Right ventricle myocardium superior (tissue), 1 donor: ENCODE measurements at regions not wholly inside any gene's neighbourhood (a gene's known extent, or its start where the extent isn't known, plus 50 kb on each side); places are given as distances from the start of the nearest gene placed in this dataset.
"Not testable (repeated sequence)": the region's sequence is repeated elsewhere in the genome, so short reads cannot be mapped to it uniquely, and the experiment has no call there.

Experiments used
- ATAC-seq: fragments of 200-7000 bp; cut with Tn5 transposase; one replicate; pipeline ENCODE4 v1.9.1; 2020; ENCODE audit warnings: mild to moderate bottlenecking; ENCODE audit not compliant: poor library complexity
- DNase-seq: peaks from one replicate; pipeline ENCODE4 v3.0.0-alpha.2; 2020
- intact Hi-C: fragments of 100-400 bp; cut with DNase I; formaldehyde crosslinking; loops from one replicate; pipeline ENCODE4 v1.11.2; 2022
- donor health status: DM: no; HTN: yes; CAD: no; lungs with severe emphysema.

DNA sequence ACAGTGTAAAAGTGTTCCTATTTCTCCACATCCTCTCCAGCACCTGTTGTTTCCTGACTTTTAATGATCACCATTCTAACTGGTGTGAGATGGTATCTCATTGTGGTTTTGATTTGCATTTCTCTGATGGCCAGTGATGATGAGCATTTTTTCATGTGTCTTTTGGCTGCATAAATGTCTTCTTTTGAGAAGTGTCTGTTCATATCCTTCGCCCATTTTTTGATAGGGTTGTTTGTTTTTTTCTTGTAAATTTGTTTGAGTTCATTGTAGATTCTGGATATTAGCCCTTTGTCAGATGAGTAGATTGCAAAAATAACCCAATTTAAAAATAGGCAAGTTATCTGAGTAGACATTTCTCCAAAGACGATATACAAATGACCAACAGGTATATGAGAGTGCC lies 120.2 kb upstream of the ID2 start:
- intact Hi-C loops, ATAC-seq, DNase-seq: not testable (repeated sequence)

DNA sequence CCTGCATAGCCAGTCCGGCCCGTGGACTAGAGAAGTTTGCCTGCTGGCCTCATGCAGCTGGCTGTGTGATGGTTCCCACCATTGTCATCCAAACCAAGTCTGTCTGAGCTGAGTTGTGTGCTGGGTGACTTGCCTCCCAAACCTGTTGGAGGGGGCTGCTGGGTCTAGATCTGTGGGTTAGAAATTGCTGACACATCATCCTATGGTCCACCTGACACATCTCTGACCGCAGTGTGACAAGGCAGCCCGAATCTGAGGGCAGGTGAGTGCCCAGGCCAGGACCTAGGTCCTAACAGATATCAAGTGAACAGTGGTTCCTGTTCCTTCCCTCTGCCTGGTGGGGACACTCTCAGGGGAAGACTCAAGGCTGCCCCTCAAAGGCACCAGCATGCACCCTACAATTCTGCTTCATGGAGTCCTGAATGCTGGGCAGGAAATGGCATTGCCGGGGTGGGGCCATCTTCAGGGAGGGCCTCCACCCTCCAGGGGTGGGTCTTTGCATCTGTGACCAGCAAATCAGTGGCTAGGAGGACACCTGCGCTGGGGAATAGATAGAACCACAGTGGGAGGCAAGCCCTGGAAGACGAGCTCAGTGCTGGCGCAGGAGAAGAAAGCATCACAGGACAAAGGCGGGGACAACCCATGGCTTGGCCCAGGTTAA lies 117.9 kb upstream of the ID2 start:
- ATAC-seq (no peak), DNase-seq (no peak)
- intact Hi-C loops: no loop called here

DNA sequence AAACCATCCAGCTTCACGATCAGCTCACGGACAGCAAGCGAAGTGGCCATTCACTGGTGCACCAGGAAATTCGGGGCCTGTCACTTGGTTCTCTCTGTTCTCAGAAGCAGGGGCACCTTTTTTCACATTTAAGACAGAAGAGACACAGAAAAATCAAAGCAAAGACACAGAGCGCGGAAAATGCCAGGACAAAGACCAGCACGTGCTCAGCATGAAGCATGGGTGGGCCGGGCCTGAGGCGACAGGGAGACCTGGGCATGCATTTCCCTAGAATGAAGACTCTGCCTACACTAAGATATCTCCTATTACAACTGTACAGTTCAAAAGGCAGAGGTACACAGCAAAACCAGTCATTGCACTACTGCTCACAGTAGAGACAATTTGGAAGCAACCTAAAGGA lies 117.4 kb upstream of the ID2 start:
- DNase-seq (no peak), ATAC-seq (no peak)
- intact Hi-C loops: no loop called here

GRCh38 chr2:8565399-8566154 lies 116.3 kb upstream of the ID2 start:
- ATAC-seq (no peak), DNase-seq (no peak)
- intact Hi-C loops: no loop called here

- intact Hi-C loops: no loop called here
- DNase-seq (no peak), ATAC-seq (no peak)
Observed at GRCh38 chr2:8566155-8566670, 115.6 kb upstream of the ID2 start.

GRCh38 chr2:8566774-8567468 lies 114.9 kb upstream of the ID2 start:
- intact Hi-C loops: no loop called here
- DNase-seq: no peak
- ATAC-seq: peak; percentile 87

DNA sequence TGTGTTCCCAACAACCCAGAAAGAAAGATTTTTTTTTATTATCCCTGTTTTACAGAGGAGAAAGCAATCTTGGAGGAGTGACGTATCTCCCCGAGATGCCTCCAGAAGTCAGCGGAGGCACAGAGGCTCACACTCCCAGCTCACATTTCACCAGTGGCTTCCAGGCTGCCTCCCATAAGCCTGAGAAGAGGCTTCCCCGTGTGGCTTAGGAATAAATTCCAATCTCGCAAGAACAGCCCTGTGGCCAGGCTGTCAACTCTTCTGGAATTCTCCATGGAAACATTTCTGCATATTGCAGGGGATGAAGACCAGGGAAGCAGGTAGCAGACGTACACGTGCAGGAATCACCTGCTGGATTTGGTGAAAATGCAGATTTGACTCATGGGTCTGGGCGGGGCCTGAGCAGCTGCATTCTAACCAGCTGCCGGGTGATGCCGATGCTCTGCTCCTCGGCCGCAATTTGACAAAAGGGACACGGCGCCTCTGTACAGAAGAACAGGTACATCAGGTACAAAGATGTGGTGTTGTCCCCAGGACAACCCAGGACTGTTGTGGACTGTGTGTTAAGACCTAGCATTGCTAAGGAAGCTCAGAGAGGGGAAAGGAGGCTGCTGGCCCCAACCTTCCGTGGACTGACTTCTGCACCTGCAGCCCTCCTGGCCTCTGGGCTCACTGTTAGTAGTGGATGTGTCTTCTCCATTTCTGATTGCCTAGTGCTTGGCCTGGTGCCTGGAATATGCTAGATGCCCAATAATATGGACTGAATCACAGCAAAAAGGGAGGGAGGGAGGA lies 114.2 kb upstream of the ID2 start:
- ATAC-seq (peak; percentile 23), DNase-seq (no peak)
- intact Hi-C loops: no loop called here

- intact Hi-C loops: no loop called here
- ATAC-seq (no peak), DNase-seq (no peak)
Observed at GRCh38 chr2:8568543-8569302, 113.1 kb upstream of the ID2 start.

DNA sequence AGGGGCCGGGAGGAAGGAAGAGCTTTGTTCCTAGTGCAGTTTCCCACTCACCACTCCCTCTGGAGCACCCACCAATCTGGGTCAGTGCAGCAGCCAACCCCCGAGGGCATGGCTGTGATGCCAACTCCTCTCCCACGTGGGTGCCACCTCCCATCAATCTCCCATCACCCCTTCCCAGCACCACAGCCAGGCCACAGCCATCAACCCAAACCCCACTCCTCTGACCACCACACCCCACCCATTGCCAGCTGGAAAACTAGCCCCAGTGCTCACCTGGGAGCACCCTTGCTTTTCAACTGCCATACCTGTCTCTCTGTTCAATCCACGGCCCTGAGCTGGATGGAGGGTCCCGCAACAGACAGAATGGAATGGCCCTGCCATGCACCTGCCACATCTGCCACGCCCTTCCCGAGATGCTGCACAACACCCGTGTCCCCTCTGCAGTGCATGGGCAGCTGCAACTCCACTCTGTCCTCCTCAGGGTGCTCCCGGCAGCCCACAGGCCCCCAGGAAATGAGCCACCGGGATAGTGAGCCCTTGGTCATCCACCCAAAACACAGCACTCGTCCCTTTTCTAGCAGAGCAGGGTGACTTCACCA lies 112.4 kb upstream of the ID2 start:
- DNase-seq (no peak), ATAC-seq (no peak)
- intact Hi-C loops: no loop called here

GRCh38 chr2:8570637-8571036 lies 111.2 kb upstream of the ID2 start:
- intact Hi-C loops: no loop called here
- DNase-seq: no peak
- no peak for ATAC-seq

- intact Hi-C loops: no loop called here
- DNase-seq (no peak), ATAC-seq (no peak)
Observed at GRCh38 chr2:8571301-8571791, 110.5 kb upstream of the ID2 start.

- no peak for ATAC-seq
- no peak for DNase-seq
- intact Hi-C loops: no loop called here
Observed at GRCh38 chr2:8571792-8572499, 109.9 kb upstream of the ID2 start.

GRCh38 chr2:8572712-8573233 lies 109.1 kb upstream of the ID2 start:
- ATAC-seq: no peak
- DNase-seq: no peak
- intact Hi-C loops: no loop called here

DNA sequence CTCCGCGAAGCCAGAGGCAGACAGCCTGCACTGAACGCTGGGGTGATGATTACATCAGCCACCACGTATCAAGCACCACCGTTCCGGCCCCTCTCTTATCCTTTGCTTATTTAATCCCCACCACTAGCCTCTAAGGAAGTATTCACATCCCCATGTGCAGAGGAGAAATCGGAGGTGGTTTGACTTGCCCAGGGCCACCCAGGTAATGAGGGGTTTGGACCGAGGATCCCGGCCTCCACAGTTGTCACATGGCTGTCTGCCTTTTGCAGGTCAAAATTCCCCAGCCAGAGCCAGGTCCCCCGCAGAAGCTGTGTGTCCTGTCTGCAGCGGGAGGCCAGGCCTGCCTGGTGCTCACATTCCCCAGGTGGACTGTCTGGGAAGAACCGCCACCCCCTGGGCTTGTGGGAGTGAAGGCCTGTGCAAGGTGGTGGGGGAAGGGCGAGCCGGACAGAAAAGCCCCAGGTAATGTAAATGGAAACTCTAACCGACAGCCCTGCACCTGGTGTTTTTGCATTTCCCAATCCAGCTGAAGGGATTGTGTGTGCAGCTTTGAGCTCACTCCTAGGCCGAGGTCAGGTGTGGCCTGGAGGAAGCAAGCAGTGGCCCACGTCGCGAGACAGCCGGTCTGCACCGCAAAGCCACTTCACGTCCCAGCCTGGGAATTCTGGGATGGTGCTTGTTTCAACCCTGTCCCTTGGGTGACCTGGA lies 108.5 kb upstream of the ID2 start:
- ATAC-seq (no peak), DNase-seq (no peak)
- intact Hi-C loops: no loop called here

GRCh38 chr2:8573942-8574195 lies 108.0 kb upstream of the ID2 start:
- no peak for DNase-seq
- no peak for ATAC-seq
- intact Hi-C loops: no loop called here

DNA sequence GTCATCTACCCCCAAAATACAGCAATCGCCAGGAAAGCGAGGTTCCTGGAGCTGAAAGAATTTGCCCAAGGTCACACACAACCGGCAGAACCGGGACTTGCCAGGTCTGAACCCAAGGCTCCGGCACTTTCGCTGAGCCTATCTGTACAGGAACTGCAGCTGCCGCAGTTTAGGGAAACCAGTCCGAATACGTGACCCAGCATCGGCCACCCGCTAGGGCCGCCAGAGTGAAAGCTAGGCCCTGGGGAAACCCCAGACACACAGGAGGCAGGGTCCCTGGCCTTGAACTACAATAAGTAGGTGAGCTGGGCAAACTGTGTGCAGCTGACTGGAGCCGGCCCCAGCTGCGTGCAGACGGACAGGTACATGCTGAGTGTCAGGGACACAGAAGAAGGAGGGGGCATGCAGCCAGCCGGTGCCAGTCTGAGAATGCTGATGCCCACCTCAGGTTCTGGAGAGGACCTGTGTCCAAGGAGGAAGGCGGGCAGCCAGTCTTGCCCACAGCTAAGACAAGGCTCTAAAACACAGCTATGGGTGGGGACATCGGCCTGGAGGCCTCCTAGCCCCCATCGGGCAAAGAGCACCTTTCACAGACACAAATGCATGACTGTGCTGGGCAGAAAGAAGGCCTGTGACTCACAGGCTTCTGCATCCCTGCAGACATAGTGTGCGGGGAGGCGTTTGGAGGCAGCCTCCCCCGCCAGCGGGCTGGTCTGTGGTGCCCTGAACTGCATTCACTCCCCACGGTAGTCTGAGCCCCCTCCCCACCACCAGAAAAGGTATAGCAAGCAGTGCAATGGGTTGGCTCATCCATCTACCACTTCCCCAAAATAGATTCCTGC lies 107.4 kb upstream of the ID2 start:
- intact Hi-C loops: no loop called here
- ATAC-seq (no peak), DNase-seq (no peak)
